HEK293 (cell line): ENCODE measurements at regions not wholly inside any gene's neighbourhood (a gene's known extent, or its start where the extent isn't known, plus 50 kb on each side); places are given as distances from the start of the nearest gene placed in this dataset.

Source experiments
- ATF2 ChIP-seq: fragments of 450-650 bp; formaldehyde crosslinking; IDR thresholded peaks from 2 replicates; pipeline ENCODE4 v1.5.1; 2016; ENCODE audit warnings: missing biosample characterization, missing genetic modification characterization, low read depth
- CTCF ChIP-seq: fragments of 450-650 bp; formaldehyde crosslinking; IDR thresholded peaks from 2 replicates; pipeline ENCODE4 v1.5.1; 2016; ENCODE audit warnings: missing biosample characterization, missing genetic modification characterization
- ZBTB48 ChIP-seq: fragments of 450-650 bp; formaldehyde crosslinking; IDR thresholded peaks from 2 replicates; pipeline ENCODE4 v1.5.1; 2016; ENCODE audit warnings: missing biosample characterization, missing genetic modification characterization
- ZBTB49 ChIP-seq: fragments of 450-650 bp; formaldehyde crosslinking; IDR thresholded peaks from 2 replicates; pipeline ENCODE4 v1.5.1; 2016; ENCODE audit warnings: missing biosample characterization, missing genetic modification characterization, low read depth
- ZNF112 ChIP-seq: fragments of 450-650 bp; formaldehyde crosslinking; IDR thresholded peaks from 2 replicates; pipeline ENCODE4 v1.5.0; 2017; ENCODE audit warnings: missing biosample characterization, missing genetic modification characterization
- ZNF146 ChIP-seq: fragments of 450-650 bp; formaldehyde crosslinking; IDR thresholded peaks from 2 replicates; pipeline ENCODE4 v1.5.1; 2016; ENCODE audit warnings: missing biosample characterization, missing genetic modification characterization
- ZNF157 ChIP-seq: fragments of 450-650 bp; formaldehyde crosslinking; IDR thresholded peaks from 2 replicates; pipeline ENCODE4 v1.5.1; 2016; ENCODE audit warnings: missing biosample characterization, missing genetic modification characterization
- ZSCAN30 ChIP-seq: fragments of 450-650 bp; IDR thresholded peaks from 2 replicates; pipeline ENCODE4 v1.5.1; 2018; ENCODE audit warnings: missing biosample characterization, mild to moderate bottlenecking, missing genetic modification characterization, moderate library complexity

- no peak for TF ChIP-seq CTCF (tag by site-specific recombination)
- no peak for TF ChIP-seq ZNF112 (tag by site-specific recombination)
- no peak for TF ChIP-seq ZBTB49 (tag by site-specific recombination)
- TF ChIP-seq ATF2 (tag by site-specific recombination), result no peak
- TF ChIP-seq ZNF146, result no peak
- no peak for TF ChIP-seq ZBTB48
- TF ChIP-seq ZNF157 (tag by site-specific recombination), result no peak
- no peak for TF ChIP-seq ZSCAN30 (tag by site-specific recombination)
Measured at GRCh38 chr5:103389846-103390245, 131.3 kb downstream of the MACIR start.
